ENCODE measurements at regions not wholly inside any gene's neighbourhood (a gene's known extent, or its start where the extent isn't known, plus 50 kb on each side); places are given as distances from the start of the nearest gene placed in this dataset.

GRCh38 chr15:59879506-59880265, 124.4 kb upstream of the FOXB1 start:
- H3K4me2 ChIP-seq (ENCODE audit: low read length), result peak overlapping the region; percentile 40
- H3K4me3 Mint-ChIP-seq (ENCODE audit: unreplicated experiment), result no peak overlapping the region
- TF ChIP-seq CTCF (IDR thresholded peaks at IDR 0.05; ENCODE audit: insufficient read depth, low read depth, low read length) (no peak), EZH2 (IDR thresholded peaks at IDR 0.05; ENCODE audit: insufficient read depth, low read length) (no peak)
- no peak overlapping the region for H2AFZ ChIP-seq (ENCODE audit: low read depth, low read length)
- no peaks in the 10 kb centered on the region for H4K20me1 ChIP-seq (ENCODE audit: insufficient read depth, low read length)
- FAIRE-seq (no peak), DNase-seq (ENCODE audit: low read depth) (peak; percentile 89)
- peaks cover 16% of the 10 kb centered on the region for H3K4me1 Mint-ChIP-seq (ENCODE audit: low read depth, unreplicated experiment)
- no peaks in the 10 kb centered on the region for H3K36me3 ChIP-seq (ENCODE audit: insufficient read depth, low read length)
- no peaks in the 10 kb centered on the region for H3K79me2 ChIP-seq (ENCODE audit: insufficient read depth, low read length)
- no peak overlapping the region for H3K27ac ChIP-seq (ENCODE audit: low read depth, low read length)
- H3K36me3 Mint-ChIP-seq (ENCODE audit: low read depth, unreplicated experiment), result no peaks in the 10 kb centered on the region
- H3K27ac Mint-ChIP-seq (ENCODE audit: unreplicated experiment), result peak overlapping the region; percentile 89
- peaks cover 8% of the 10 kb centered on the region for H3K27me3 Mint-ChIP-seq (ENCODE audit: low read depth, unreplicated experiment)
- no peak overlapping the region for H3K4me3 ChIP-seq (ENCODE audit: insufficient read depth, low read depth, low read length)
- H3K9me3 Mint-ChIP-seq (ENCODE audit: unreplicated experiment), result no peaks in the 10 kb centered on the region
- H3K9ac ChIP-seq (ENCODE audit: low read length), result no peak overlapping the region
- no peaks in the 10 kb centered on the region for H3K9me3 ChIP-seq (ENCODE audit: insufficient read depth, low read depth, low read length)
- H3K27me3 ChIP-seq (ENCODE audit: insufficient read depth, low read length), result peaks cover 19% of the 10 kb centered on the region
- H3K4me1 ChIP-seq (ENCODE audit: insufficient read depth, low read length), result peaks cover 9% of the 10 kb centered on the region

DNA sequence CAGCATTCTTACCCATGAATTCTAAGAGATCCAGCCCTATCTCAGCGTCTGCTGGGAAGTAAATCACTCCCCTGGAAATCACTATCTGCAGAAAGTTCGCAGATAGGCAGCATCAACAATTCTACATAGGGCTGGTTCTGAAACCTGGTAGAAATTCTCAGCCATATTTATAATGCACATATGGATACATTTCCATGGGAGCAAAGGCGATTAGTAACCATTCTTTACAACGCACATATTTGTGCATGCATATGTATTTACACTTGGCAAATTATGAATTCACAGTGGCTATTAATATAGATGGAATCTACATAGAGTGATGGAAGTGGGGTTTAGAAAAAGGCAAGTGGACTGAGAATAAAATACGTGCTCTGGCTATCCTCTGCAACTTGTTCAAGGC, 128.0 kb upstream of the FOXB1 start:
- no peaks in the 10 kb centered on the region for H3K79me2 ChIP-seq (ENCODE audit: insufficient read depth, low read length)
- H3K27ac ChIP-seq (ENCODE audit: low read depth, low read length), result no peak overlapping the region
- H3K36me3 ChIP-seq (ENCODE audit: insufficient read depth, low read length), result no peaks in the 10 kb centered on the region
- H3K4me3 ChIP-seq (ENCODE audit: insufficient read depth, low read depth, low read length), result no peak overlapping the region
- TF ChIP-seq EZH2 (IDR thresholded peaks at IDR 0.05; ENCODE audit: insufficient read depth, low read length) (no peak), CTCF (IDR thresholded peaks at IDR 0.05; ENCODE audit: insufficient read depth, low read depth, low read length) (no peak)
- Mint-ChIP-seq H3K36me3 (ENCODE audit: low read depth, unreplicated experiment) (no peaks in the 10 kb centered on the region), H3K27me3 (ENCODE audit: low read depth, unreplicated experiment) (peaks cover 24% of the 10 kb centered on the region), H3K9me3 (ENCODE audit: unreplicated experiment) (no peaks in the 10 kb centered on the region), H3K27ac (ENCODE audit: unreplicated experiment) (no peak overlapping the region), H3K4me1 (ENCODE audit: low read depth, unreplicated experiment) (peaks cover 16% of the 10 kb centered on the region), H3K4me3 (ENCODE audit: unreplicated experiment) (no peak overlapping the region)
- FAIRE-seq, result no peak
- H3K27me3 ChIP-seq (ENCODE audit: insufficient read depth, low read length), result peaks cover 24% of the 10 kb centered on the region
- no peak overlapping the region for H3K4me2 ChIP-seq (ENCODE audit: low read length)
- H2AFZ ChIP-seq (ENCODE audit: low read depth, low read length), result no peak overlapping the region
- peaks cover 9% of the 10 kb centered on the region for H3K4me1 ChIP-seq (ENCODE audit: insufficient read depth, low read length)
- H3K9me3 ChIP-seq (ENCODE audit: insufficient read depth, low read depth, low read length), result no peaks in the 10 kb centered on the region
- DNase-seq (ENCODE audit: low read depth), result no peak
- no peak overlapping the region for H3K9ac ChIP-seq (ENCODE audit: low read length)
- H4K20me1 ChIP-seq (ENCODE audit: insufficient read depth, low read length), result no peaks in the 10 kb centered on the region

DNA sequence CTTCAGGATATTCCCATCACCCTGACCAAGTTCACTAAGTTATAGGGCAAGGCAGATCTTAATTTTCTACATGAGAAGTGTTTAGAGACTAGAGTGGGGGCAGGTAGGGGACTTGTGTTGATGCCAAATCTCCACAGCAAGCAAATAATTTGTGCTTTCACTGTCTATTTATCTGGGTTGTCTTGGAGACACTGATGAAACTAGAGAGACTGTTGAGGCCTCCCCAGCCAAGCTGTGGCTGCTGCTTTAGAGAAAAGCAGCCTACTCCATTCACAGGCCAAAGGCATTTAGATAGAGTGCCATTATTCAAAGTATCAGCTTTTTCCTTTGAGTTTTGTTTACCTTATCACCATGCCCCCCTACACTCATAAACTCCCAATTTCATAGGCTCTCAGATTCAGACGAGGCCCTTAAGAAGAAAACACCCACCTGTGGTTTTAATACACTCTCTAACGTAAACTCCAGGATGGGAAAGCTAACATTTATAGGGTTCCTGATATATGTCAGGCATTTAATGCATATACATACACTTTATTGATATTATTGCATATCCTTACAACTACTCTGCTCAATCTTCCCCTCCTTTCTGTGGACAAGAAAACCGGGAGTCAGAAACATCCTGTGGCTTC, 130.4 kb upstream of the FOXB1 start:
- no peak overlapping the region for H3K9ac ChIP-seq (ENCODE audit: low read length)
- H2AFZ ChIP-seq (ENCODE audit: low read depth, low read length), result no peak overlapping the region
- H3K79me2 ChIP-seq (ENCODE audit: insufficient read depth, low read length), result no peaks in the 10 kb centered on the region
- H3K27me3 ChIP-seq (ENCODE audit: insufficient read depth, low read length), result peaks cover 24% of the 10 kb centered on the region
- Mint-ChIP-seq H3K9me3 (ENCODE audit: unreplicated experiment) (no peaks in the 10 kb centered on the region), H3K36me3 (ENCODE audit: low read depth, unreplicated experiment) (no peaks in the 10 kb centered on the region), H3K27me3 (ENCODE audit: low read depth, unreplicated experiment) (peaks cover 24% of the 10 kb centered on the region), H3K4me1 (ENCODE audit: low read depth, unreplicated experiment) (peaks cover 3% of the 10 kb centered on the region), H3K4me3 (ENCODE audit: unreplicated experiment) (no peak overlapping the region), H3K27ac (ENCODE audit: unreplicated experiment) (no peak overlapping the region)
- FAIRE-seq (no peak), DNase-seq (ENCODE audit: low read depth) (no peak)
- H3K4me2 ChIP-seq (ENCODE audit: low read length), result no peak overlapping the region
- TF ChIP-seq CTCF (IDR thresholded peaks at IDR 0.05; ENCODE audit: insufficient read depth, low read depth, low read length), result no peak
- no peak for TF ChIP-seq EZH2 (IDR thresholded peaks at IDR 0.05; ENCODE audit: insufficient read depth, low read length)
- no peaks in the 10 kb centered on the region for H3K36me3 ChIP-seq (ENCODE audit: insufficient read depth, low read length)
- no peak overlapping the region for H3K4me3 ChIP-seq (ENCODE audit: insufficient read depth, low read depth, low read length)
- no peaks in the 10 kb centered on the region for H4K20me1 ChIP-seq (ENCODE audit: insufficient read depth, low read length)
- H3K4me1 ChIP-seq (ENCODE audit: insufficient read depth, low read length), result no peaks in the 10 kb centered on the region
- no peaks in the 10 kb centered on the region for H3K9me3 ChIP-seq (ENCODE audit: insufficient read depth, low read depth, low read length)
- H3K27ac ChIP-seq (ENCODE audit: low read depth, low read length), result no peak overlapping the region
